Transverse colon (tissue), 4 donors: ENCODE measurements at regions not wholly inside any gene's neighbourhood (a gene's known extent, or its start where the extent isn't known, plus 50 kb on each side); places are given as distances from the start of the nearest gene placed in this dataset.

Experiments used
- CTCF ChIP-seq, 5 experiments: fragments of 200-600 bp in 3 of 5; fragments of 450-650 bp in 2 of 5; sonication (generic) in 3 of 5; IDR thresholded peaks; 1 replicate in 2 of 5; 2 replicates in 3 of 5; pipeline ENCODE4 v1.5.1; 2016 to 2017; ENCODE audit warnings: antibody characterized with exemption in 5 of 5, inconsistent platforms in 3 of 5, mild to moderate bottlenecking in 2 of 5, moderate library complexity in 1 of 5
- EP300 ChIP-seq: sonication (generic); formaldehyde crosslinking; IDR thresholded peaks from one replicate; pipeline ENCODE4 v1.6.1; 2017; ENCODE audit warnings: antibody characterized with exemption, low read depth
- POLR2A ChIP-seq: fragments of 450-650 bp; IDR thresholded peaks from one replicate; pipeline ENCODE4 v1.6.1; 2016; ENCODE audit warnings: antibody characterized with exemption, mild to moderate bottlenecking, moderate library complexity
- POLR2AphosphoS5 ChIP-seq, 3 donors: sonication (generic); formaldehyde crosslinking; IDR thresholded peaks; one replicate each; pipeline ENCODE4 v1.6.1; 2016; ENCODE audit warnings: antibody characterized with exemption in 3 of 3

GRCh38 chr2:66853585-66853984 is 418.7 kb downstream of the MEIS1 start:
- no peak for TF ChIP-seq CTCF (IDR thresholded peaks at IDR 0.05)
- TF ChIP-seq EP300 = peak; percentile 90
- no peak for TF ChIP-seq POLR2A
- peak; percentile 69 to 76 (median 76) for TF ChIP-seq POLR2AphosphoS5 (IDR thresholded peaks at IDR 0.05)
